Endothelial cell of umbilical vein (primary cell): ENCODE measurements at regions not wholly inside any gene's neighbourhood (a gene's known extent, or its start where the extent isn't known, plus 50 kb on each side); places are given as distances from the start of the nearest gene placed in this dataset.

Experiments used
- BruUV-seq: library from RNA; stranded (reverse); fragments of 400-500 nt; replicated peaks from 2 replicates; lab custom pipeline; 2021; lab: Mats Ljungman, UMichigan
- CTCF ChIA-PET: fragments of 300-600, 350-600 bp; sonication (Branson Sonifier 250); formaldehyde crosslinking; loops from one replicate; lab custom pipeline; 2021; ENCODE audit warnings: antibody characterized with exemption, inconsistent platforms; lab: Charles Lee
- POLR2A ChIA-PET: fragments of 300-600, 350-600 bp; sonication (Branson Sonifier 250); formaldehyde crosslinking; loops from one replicate; lab custom pipeline; 2021; ENCODE audit warnings: antibody characterized with exemption, inconsistent platforms; lab: Charles Lee
- DNase-seq: peaks from one replicate; pipeline ENCODE4 v3.0.0-alpha.2; 2011; ENCODE audit warnings: low read depth, low spot score
- FAIRE-seq: peaks from 2 replicates; lab custom pipeline; 2011; peaks lifted over from hg19 to GRCh38; lab: Jason Lieb, UNC
- H2AFZ ChIP-seq: 2 replicates; pipeline ENCODE4 v1.6.0; 2012; ENCODE audit warnings: low read depth, low read length, control low read depth, inconsistent platforms
- H3K27ac ChIP-seq: 2 replicates; pipeline ENCODE4 v1.5.1; 2011; ENCODE audit warnings: low read depth, mild to moderate bottlenecking, control low read depth, low read length, moderate library complexity; ENCODE audit not compliant: insufficient read depth
- H3K27me3 ChIP-seq, 2 experiments: 2 replicates each; pipeline versions ENCODE4 v1.6.0 to v1.6.1; 2011; ENCODE audit warnings: low read length in 2 of 2, mixed read lengths in 1 of 2; ENCODE audit not compliant: control insufficient read depth in 2 of 2, insufficient read depth in 2 of 2
- H3K36me3 ChIP-seq, 2 experiments: 2 replicates in 1 of 2; 3 replicates in 1 of 2; pipeline ENCODE4 v1.5.1; 2011; ENCODE audit warnings: low read length in 2 of 2, mild to moderate bottlenecking in 1 of 2, moderate library complexity in 1 of 2; ENCODE audit not compliant: control insufficient read depth in 2 of 2, insufficient read depth in 2 of 2; ENCODE audit errors: extremely low read depth in 1 of 2
- H3K4me1 ChIP-seq: 3 replicates; pipeline ENCODE4 v1.5.1; 2011; ENCODE audit warnings: mild to moderate bottlenecking, low read length; ENCODE audit not compliant: control insufficient read depth, insufficient read depth; ENCODE audit errors: extremely low read depth
- H3K4me2 ChIP-seq: 2 replicates; pipeline ENCODE4 v1.6.1; 2011; ENCODE audit warnings: low read length, control low read depth, mixed read lengths; ENCODE audit not compliant: insufficient read depth
- H3K4me3 ChIP-seq, 3 experiments: fragments of 200-600 bp in 1 of 3; sonication (generic), shearing (Covaris generic) in 1 of 3; replicated peaks in 1 of 3; 2 replicates each; pipeline ENCODE4 v1.5.1; 2011 to 2016; ENCODE audit warnings: control low read depth in 3 of 3, low read length in 3 of 3, mild to moderate bottlenecking in 2 of 3, inconsistent platforms in 1 of 3, low read depth in 1 of 3, moderate library complexity in 1 of 3; ENCODE audit not compliant: insufficient read depth in 1 of 3
- H3K79me2 ChIP-seq: 2 replicates; pipeline ENCODE4 v1.6.0; 2012; ENCODE audit warnings: low read length, inconsistent platforms; ENCODE audit not compliant: control insufficient read depth, insufficient read depth
- H3K9ac ChIP-seq: replicated peaks from 2 replicates; pipeline ENCODE3; 2011; ENCODE audit warnings: low read length, control low read depth; ENCODE audit not compliant: insufficient read depth; ENCODE audit errors: extremely low read depth
- H3K9me1 ChIP-seq: replicated peaks from 3 replicates; pipeline ENCODE4 v1.6.0; 2011; ENCODE audit warnings: mild to moderate bottlenecking, low read length; ENCODE audit not compliant: control insufficient read depth, insufficient read depth; ENCODE audit errors: extremely low read depth
- H3K9me3 ChIP-seq: replicated peaks from 2 replicates; pipeline ENCODE4 v1.5.1; 2012; ENCODE audit warnings: low read length, inconsistent platforms; ENCODE audit not compliant: control insufficient read depth, insufficient read depth
- H4K20me1 ChIP-seq: replicated peaks from 2 replicates; pipeline ENCODE3; 2011; ENCODE audit warnings: mild to moderate bottlenecking, low read length; ENCODE audit not compliant: control insufficient read depth, insufficient read depth; ENCODE audit errors: extremely low read depth
- CTCF ChIP-seq, 2 donors: IDR thresholded peaks; 1 replicate in 1 of 2; 2 replicates in 1 of 2; pipeline ENCODE4 v1.5.1; 2011; ENCODE audit warnings: low read length in 2 of 2, mild to moderate bottlenecking in 2 of 2, moderate library complexity in 2 of 2, control low read depth in 1 of 2, inconsistent platforms in 1 of 2, low read depth in 1 of 2; ENCODE audit not compliant: insufficient read depth in 1 of 2; ENCODE audit errors: extremely low read depth in 1 of 2
- EZH2 ChIP-seq: IDR thresholded peaks from 2 replicates; pipeline ENCODE4 v1.6.1; 2012; ENCODE audit warnings: borderline replicate concordance, low read depth, mild to moderate bottlenecking, moderate library complexity, low read length, inconsistent platforms; ENCODE audit not compliant: severe bottlenecking
- FOS ChIP-seq: IDR thresholded peaks from 2 replicates; pipeline ENCODE4 v1.6.1; 2011; ENCODE audit warnings: mild to moderate bottlenecking, low read length, moderate library complexity, borderline replicate concordance; ENCODE audit not compliant: insufficient read depth
- GATA2 ChIP-seq: IDR thresholded peaks from 2 replicates; pipeline ENCODE4 v1.7.0; 2011; ENCODE audit warnings: low read depth, mild to moderate bottlenecking, moderate library complexity, mixed read lengths, low read length; ENCODE audit not compliant: insufficient read length, insufficient read depth
- JUN ChIP-seq: IDR thresholded peaks from 2 replicates; pipeline ENCODE4 v1.6.1; 2011; ENCODE audit warnings: borderline replicate concordance, low read depth; ENCODE audit not compliant: insufficient read length, insufficient read depth
- MAX ChIP-seq: IDR thresholded peaks from 2 replicates; pipeline ENCODE4 v1.6.1; 2011; ENCODE audit not compliant: insufficient read depth, insufficient read length
- MYC ChIP-seq: IDR thresholded peaks from one replicate; pipeline ENCODE4 v1.6.1; 2011; ENCODE audit warnings: mild to moderate bottlenecking, low read depth, low read length
- POLR2A ChIP-seq: IDR thresholded peaks from 2 replicates; pipeline ENCODE4 v1.6.1; 2012; ENCODE audit warnings: low read depth, mild to moderate bottlenecking, control low read depth, low read length
- POLR2AphosphoS5 ChIP-seq: IDR thresholded peaks from 2 replicates; pipeline ENCODE4 v1.6.1; 2012; ENCODE audit warnings: low read depth, mild to moderate bottlenecking, control low read depth, low read length, moderate library complexity; ENCODE audit not compliant: insufficient read depth
- dilution Hi-C: fragments of 300-500 bp; cut with MboI; formaldehyde crosslinking; loops from one replicate; pipeline ENCODE4 v1.15.0; 2019; ENCODE audit warnings: low sequenced_read_pairs; ENCODE audit not compliant: extremely low pct_ligation_motif_present
- intact Hi-C: fragments of 100-400 bp; cut with micrococcal nuclease; formaldehyde crosslinking; loops from one replicate; pipeline ENCODE4 v1.10.0; 2022

- Histone ChIP-seq H3K9me1 (no peaks in the 10 kb centered on the region), H3K27ac (no peak overlapping the region), H3K4me3 (no peak overlapping the region), H3K27me3 (no peaks in the 10 kb centered on the region), H2AFZ (no peak overlapping the region), H3K9me3 (no peaks in the 10 kb centered on the region), H3K4me2 (no peak overlapping the region), H3K79me2 (no peaks in the 10 kb centered on the region), H4K20me1 (no peaks in the 10 kb centered on the region), H3K36me3 (no peaks in the 10 kb centered on the region), H3K9ac (no peak overlapping the region), H3K4me1 (peaks cover 3% of the 10 kb centered on the region)
- POLR2A ChIA-PET, result no interaction called here
- TF ChIP-seq POLR2AphosphoS5 (no peak), POLR2A (no peak), FOS (no peak), CTCF (IDR thresholded peaks at IDR 0.05; ENCODE audit: extremely low read depth in 1 of 2, insufficient read depth in 1 of 2, low read depth in 1 of 2, low read length in 2 of 2) (no peak), EZH2 (no peak), MAX (no peak)
- BruUV-seq, result no TSS peak
- dilution Hi-C loops (no loop called here), intact Hi-C loops (no loop called here)
- CTCF ChIA-PET, result no interaction called here
- no peak for FAIRE-seq
- no peak for DNase-seq
Observed at GRCh38 chr6:147103694-147104093, 100.5 kb upstream of the STXBP5 start.

- no peaks in the 10 kb centered on the region for H3K9me1 ChIP-seq
- no peaks in the 10 kb centered on the region for H3K79me2 ChIP-seq
- POLR2A ChIA-PET, result no interaction called here
- no peaks in the 10 kb centered on the region for H3K4me1 ChIP-seq
- no peak overlapping the region for H3K4me2 ChIP-seq
- H3K36me3 ChIP-seq, result no peaks in the 10 kb centered on the region
- H3K27ac ChIP-seq, result no peak overlapping the region
- intact Hi-C loops, result no loop called here
- no peak for DNase-seq
- H4K20me1 ChIP-seq, result no peaks in the 10 kb centered on the region
- H2AFZ ChIP-seq, result no peak overlapping the region
- BruUV-seq, result no TSS peak
- H3K9ac ChIP-seq, result no peak overlapping the region
- CTCF ChIA-PET, result interaction anchor here (2.0 kb wide), 1 partner anchor 33 kb away, joined by 4 read pairs; no protein-coding TSS in a partner anchor
- H3K4me3 ChIP-seq, result no peak overlapping the region
- dilution Hi-C loops, result no loop called here
- H3K27me3 ChIP-seq, result no peaks in the 10 kb centered on the region
- H3K9me3 ChIP-seq, result no peaks in the 10 kb centered on the region
- FAIRE-seq, result no peak
- no peak for TF ChIP-seq POLR2AphosphoS5
- no peak for TF ChIP-seq JUN
- TF ChIP-seq MAX, result no peak
- TF ChIP-seq CTCF (IDR thresholded peaks at IDR 0.05; ENCODE audit: extremely low read depth in 1 of 2, insufficient read depth in 1 of 2, low read depth in 1 of 2, low read length in 2 of 2), result no peak
- TF ChIP-seq POLR2A, result no peak
- TF ChIP-seq MYC, result no peak
- no peak for TF ChIP-seq FOS
- TF ChIP-seq EZH2, result no peak
- TF ChIP-seq GATA2, result no peak
Observed at GRCh38 chr6:147105786-147106185, 98.4 kb upstream of the STXBP5 start.
